Activated T-cell treated with anti-CD3 and anti-CD28 coated beads, Interleukin-2, amount 50 U/mL, for 4 hours (primary cell): ENCODE measurements at regions not wholly inside any gene's neighbourhood (a gene's known extent, or its start where the extent isn't known, plus 50 kb on each side); places are given as distances from the start of the nearest gene placed in this dataset.

Experiments
- ATAC-seq, 2 donors: fragments of 200-7000 bp; cut with Tn5 transposase; one replicate each; pipeline ENCODE4 v1.10.0; 2021
- DNase-seq: peaks from one replicate; pipeline ENCODE4 v3.0.0-alpha.2; 2020
- H3K27me3 Mint-ChIP-seq: one replicate; pipeline ENCODE4 v1.8.0; 2021; ENCODE audit warnings: low read depth, mixed read lengths
- H3K36me3 Mint-ChIP-seq: one replicate; pipeline ENCODE4 v1.8.0; 2022; ENCODE audit warnings: mixed read lengths; ENCODE audit not compliant: insufficient read depth
- H3K4me1 Mint-ChIP-seq: one replicate; pipeline ENCODE4 v1.8.0; 2021; ENCODE audit warnings: low read depth, mixed read lengths
- H3K4me3 Mint-ChIP-seq: one replicate; pipeline ENCODE4 v1.8.0; 2021; ENCODE audit warnings: mild to moderate bottlenecking, moderate library complexity, mixed read lengths
- H3K9me3 Mint-ChIP-seq: one replicate; pipeline ENCODE4 v1.8.0; 2021; ENCODE audit warnings: mixed read lengths

DNA sequence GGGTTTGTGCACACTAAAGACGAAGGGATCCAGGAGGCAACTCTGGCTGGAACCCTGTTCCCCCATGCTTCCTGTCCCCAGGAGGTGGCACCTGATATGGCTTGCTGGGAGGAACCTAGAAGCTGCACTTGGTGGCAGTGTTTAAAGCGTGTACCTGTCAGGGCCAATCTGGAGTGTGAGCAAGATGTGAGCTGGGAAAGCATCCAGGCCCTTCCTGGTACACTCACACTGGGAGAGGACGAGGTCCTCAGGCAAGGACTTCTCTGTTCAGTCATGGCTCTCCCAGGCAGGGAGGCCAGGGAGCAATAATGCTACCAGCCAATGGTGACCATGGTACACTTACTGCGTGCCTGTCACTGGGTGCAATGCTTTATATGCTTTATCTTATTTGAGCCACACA lies 130.7 kb upstream of the NECTIN1 start:
- Mint-ChIP-seq H3K4me1 (no peaks in the 10 kb centered on the region), H3K36me3 (no peaks in the 10 kb centered on the region), H3K4me3 (no peak overlapping the region), H3K9me3 (no peaks in the 10 kb centered on the region), H3K27me3 (peaks cover 27% of the 10 kb centered on the region)
- DNase-seq, result no peak
- no peak for ATAC-seq

DNA sequence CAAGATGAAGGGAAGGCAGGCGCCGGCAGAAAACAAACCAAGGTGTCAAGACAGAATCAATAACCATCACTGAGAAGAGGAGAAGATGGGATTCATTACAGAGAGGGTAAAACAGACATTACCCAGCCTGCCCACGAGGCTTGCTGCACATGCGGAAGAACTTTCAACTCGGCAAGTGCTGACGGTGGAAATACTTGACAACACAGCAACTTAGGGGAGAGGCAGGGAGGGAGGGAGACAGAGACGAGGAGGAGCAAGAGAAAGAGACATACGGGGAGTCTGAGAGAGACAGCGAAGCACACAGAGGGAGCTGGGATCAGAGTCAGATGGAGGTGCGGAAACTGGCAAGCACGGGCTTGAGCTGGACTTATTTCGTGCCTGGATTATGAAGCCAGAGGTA lies 129.3 kb upstream of the NECTIN1 start:
- no peaks in the 10 kb centered on the region for H3K9me3 Mint-ChIP-seq
- ATAC-seq (no peak), DNase-seq (no peak)
- no peak overlapping the region for H3K4me3 Mint-ChIP-seq
- no peaks in the 10 kb centered on the region for H3K36me3 Mint-ChIP-seq
- peaks cover 24% of the 10 kb centered on the region for H3K27me3 Mint-ChIP-seq
- H3K4me1 Mint-ChIP-seq, result no peaks in the 10 kb centered on the region

DNA sequence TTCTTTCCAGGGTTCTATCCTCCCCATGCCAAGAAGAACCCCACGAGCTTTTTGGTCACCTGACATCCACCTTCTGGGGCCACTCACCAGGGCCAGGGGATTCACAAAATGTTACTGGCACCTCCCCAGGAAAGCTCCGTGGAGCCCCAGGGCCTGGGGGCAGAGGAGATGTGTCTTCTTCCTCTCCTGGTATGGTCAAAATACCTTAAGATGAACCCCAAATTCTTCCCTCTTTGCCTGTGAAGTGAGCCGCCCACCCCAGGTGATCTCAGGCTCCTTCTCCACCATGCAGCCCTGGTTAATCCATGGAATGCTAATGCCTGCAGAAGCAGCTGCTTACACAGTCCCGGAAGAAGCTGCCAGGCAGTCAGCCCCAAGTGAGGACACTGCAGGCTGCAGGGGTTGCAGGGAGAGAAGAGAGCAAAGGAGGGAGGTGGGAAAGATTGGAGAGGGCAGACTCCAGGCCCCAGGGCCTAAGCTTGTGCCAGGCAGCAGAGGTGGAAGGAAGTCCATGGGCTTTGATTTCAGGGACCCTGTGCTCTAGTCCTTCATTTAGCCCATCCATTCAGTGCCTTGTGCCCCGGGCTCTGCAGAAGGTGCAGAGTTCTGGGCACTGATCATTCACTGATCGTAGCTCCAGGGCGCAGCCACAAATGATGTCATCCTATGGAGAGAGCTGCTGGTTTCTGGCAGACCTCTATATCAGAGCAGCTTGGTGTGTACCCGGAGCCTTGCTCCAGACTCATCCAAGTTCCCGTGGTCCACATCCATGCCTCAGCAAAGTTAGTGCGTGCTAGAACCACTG lies 127.9 kb upstream of the NECTIN1 start:
- ATAC-seq, result no peak
- Mint-ChIP-seq H3K36me3 (no peaks in the 10 kb centered on the region), H3K4me1 (no peaks in the 10 kb centered on the region), H3K4me3 (no peak overlapping the region), H3K27me3 (peaks cover 22% of the 10 kb centered on the region), H3K9me3 (no peaks in the 10 kb centered on the region)
- DNase-seq, result no peak

- H3K4me1 Mint-ChIP-seq, result no peaks in the 10 kb centered on the region
- no peaks in the 10 kb centered on the region for H3K9me3 Mint-ChIP-seq
- no peak for DNase-seq
- no peak for ATAC-seq
- peaks cover 17% of the 10 kb centered on the region for H3K27me3 Mint-ChIP-seq
- no peaks in the 10 kb centered on the region for H3K36me3 Mint-ChIP-seq
- H3K4me3 Mint-ChIP-seq, result no peak overlapping the region
These were observed 126.1 kb upstream of the NECTIN1 start for GRCh38 chr11:119855066-119855465.

GRCh38 chr11:119854521-119854920 lies 125.5 kb upstream of the NECTIN1 start:
- Mint-ChIP-seq H3K4me1 (no peaks in the 10 kb centered on the region), H3K9me3 (no peaks in the 10 kb centered on the region), H3K4me3 (no peak overlapping the region), H3K27me3 (peaks cover 15% of the 10 kb centered on the region), H3K36me3 (no peaks in the 10 kb centered on the region)
- no peak for ATAC-seq
- DNase-seq, result no peak

- H3K27me3 Mint-ChIP-seq, result peaks cover 15% of the 10 kb centered on the region
- no peaks in the 10 kb centered on the region for H3K9me3 Mint-ChIP-seq
- DNase-seq, result no peak
- H3K36me3 Mint-ChIP-seq, result no peaks in the 10 kb centered on the region
- H3K4me3 Mint-ChIP-seq, result no peak overlapping the region
- no peaks in the 10 kb centered on the region for H3K4me1 Mint-ChIP-seq
- no peak for ATAC-seq
These were observed 124.8 kb upstream of the NECTIN1 start for GRCh38 chr11:119853581-119854360.

DNA sequence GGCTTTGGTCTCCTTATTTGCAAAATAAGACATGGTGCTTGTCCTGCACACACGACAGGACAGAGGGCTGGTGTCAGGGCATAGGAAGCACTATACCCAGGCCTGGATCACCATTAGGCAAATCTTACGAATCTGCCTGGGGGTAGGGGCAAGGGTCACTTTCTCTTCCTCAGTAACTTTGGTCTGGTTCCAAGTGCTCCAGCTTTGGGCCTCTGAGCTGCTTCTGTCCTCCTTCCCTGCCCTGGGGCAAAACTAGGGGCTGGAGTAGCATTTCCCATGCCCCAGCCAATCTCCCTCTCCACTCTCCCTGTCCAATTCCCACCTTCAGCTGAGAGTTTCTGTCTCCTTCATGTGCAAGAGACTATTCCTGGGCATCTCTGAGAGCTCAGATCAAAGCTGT lies 123.7 kb upstream of the NECTIN1 start:
- Mint-ChIP-seq H3K27me3 (peaks cover 10% of the 10 kb centered on the region), H3K9me3 (no peaks in the 10 kb centered on the region), H3K4me1 (no peaks in the 10 kb centered on the region), H3K36me3 (no peaks in the 10 kb centered on the region), H3K4me3 (no peak overlapping the region)
- DNase-seq (no peak), ATAC-seq (no peak)

- Mint-ChIP-seq H3K4me3 (no peak overlapping the region), H3K4me1 (no peaks in the 10 kb centered on the region)
These were observed 121.9 kb upstream of the NECTIN1 start for GRCh38 chr11:119850822-119851409.

GRCh38 chr11:119849872-119850271 lies 120.9 kb upstream of the NECTIN1 start:
- DNase-seq (no peak), ATAC-seq (no peak)
- Mint-ChIP-seq H3K27me3 (peaks cover 4% of the 10 kb centered on the region), H3K36me3 (no peaks in the 10 kb centered on the region), H3K4me1 (no peaks in the 10 kb centered on the region), H3K4me3 (no peak overlapping the region), H3K9me3 (no peaks in the 10 kb centered on the region)

More at GRCh38 chr11:119850822-119851409, 121.9 kb upstream of the NECTIN1 start:
- DNase-seq, result no peak
- ATAC-seq, result no peak
- no peaks in the 10 kb centered on the region for H3K36me3 Mint-ChIP-seq
- H3K9me3 Mint-ChIP-seq, result no peaks in the 10 kb centered on the region
- peaks cover 4% of the 10 kb centered on the region for H3K27me3 Mint-ChIP-seq

DNA sequence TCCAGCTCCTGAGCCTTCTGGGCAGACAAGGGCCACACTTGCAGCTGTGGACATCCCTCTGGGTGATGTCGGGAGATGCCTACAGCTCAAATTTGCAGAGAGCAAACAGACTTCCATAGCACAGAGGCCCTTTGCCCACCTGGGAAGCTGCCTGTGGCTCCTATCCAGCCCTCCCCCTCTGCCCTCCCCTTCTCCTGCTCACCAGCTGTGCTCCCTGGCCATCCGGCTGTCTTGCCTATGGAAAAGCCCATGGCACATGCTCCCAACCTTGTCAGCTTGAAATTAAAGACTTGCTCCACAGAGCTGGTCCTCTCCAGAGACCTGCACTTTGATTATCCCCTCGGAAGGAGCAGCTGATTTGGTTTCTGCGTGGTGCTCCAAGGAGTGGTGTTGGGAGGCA lies 118.9 kb upstream of the NECTIN1 start:
- no peaks in the 10 kb centered on the region for H3K4me1 Mint-ChIP-seq

DNA sequence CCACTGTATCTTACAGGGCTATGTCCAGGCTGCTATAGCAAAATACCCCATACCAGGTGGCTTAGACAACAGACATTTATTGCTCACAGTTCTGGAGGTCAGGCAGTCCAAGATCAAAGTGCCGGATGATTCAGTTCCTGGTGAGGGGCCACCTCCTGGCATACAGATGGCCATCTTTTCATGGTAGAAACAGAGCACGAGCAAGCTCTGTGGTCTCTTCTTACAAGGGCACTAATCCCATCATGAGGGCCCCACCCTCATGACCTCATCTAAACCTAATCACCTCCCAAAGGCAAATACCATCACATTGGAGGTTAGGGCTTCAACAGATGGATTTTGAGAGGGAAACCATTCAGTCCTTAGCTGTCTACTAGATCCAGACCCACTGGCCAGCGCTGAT lies 117.4 kb upstream of the NECTIN1 start:
- no peaks in the 10 kb centered on the region for H3K36me3 Mint-ChIP-seq

More for the DNA sequence above, 118.9 kb upstream of the NECTIN1 start:
- ATAC-seq (no peak), DNase-seq (no peak)
- no peaks in the 10 kb centered on the region for H3K36me3 Mint-ChIP-seq
- no peak overlapping the region for H3K4me3 Mint-ChIP-seq
- H3K9me3 Mint-ChIP-seq, result no peaks in the 10 kb centered on the region
- H3K27me3 Mint-ChIP-seq, result peaks cover 12% of the 10 kb centered on the region

DNA sequence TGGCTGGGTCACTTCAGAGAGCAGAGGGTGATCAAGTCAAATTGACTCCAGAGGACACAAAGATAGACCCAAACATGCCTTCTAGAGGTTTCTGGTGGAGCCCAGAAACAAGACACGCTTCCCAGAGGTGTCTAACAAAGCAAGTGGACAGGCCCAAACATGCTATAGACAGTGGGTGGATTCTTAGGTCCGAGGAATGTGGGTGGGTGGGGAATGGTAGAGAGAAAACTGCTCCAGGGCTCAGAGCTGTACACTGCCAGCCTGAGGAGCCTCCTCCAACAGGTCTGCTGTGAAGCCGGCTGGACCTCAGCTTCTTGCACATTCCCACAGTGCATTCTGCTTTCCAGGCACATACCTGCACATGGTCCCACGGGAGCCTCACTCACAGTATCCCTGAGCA lies 116.8 kb upstream of the NECTIN1 start:
- Mint-ChIP-seq H3K4me3 (no peak overlapping the region), H3K36me3 (no peaks in the 10 kb centered on the region), H3K27me3 (peaks cover 14% of the 10 kb centered on the region), H3K4me1 (no peaks in the 10 kb centered on the region), H3K9me3 (no peaks in the 10 kb centered on the region)
- ATAC-seq (no peak), DNase-seq (no peak)

More for the DNA sequence above, 117.4 kb upstream of the NECTIN1 start:
- no peaks in the 10 kb centered on the region for H3K9me3 Mint-ChIP-seq
- peaks cover 14% of the 10 kb centered on the region for H3K27me3 Mint-ChIP-seq
- no peak overlapping the region for H3K4me3 Mint-ChIP-seq
- ATAC-seq (no peak), DNase-seq (no peak)
- H3K4me1 Mint-ChIP-seq, result no peaks in the 10 kb centered on the region

GRCh38 chr11:119845305-119845704 lies 116.3 kb upstream of the NECTIN1 start:
- Mint-ChIP-seq H3K36me3 (no peaks in the 10 kb centered on the region), H3K9me3 (no peaks in the 10 kb centered on the region), H3K4me3 (no peak overlapping the region), H3K27me3 (peaks cover 14% of the 10 kb centered on the region), H3K4me1 (no peaks in the 10 kb centered on the region)
- DNase-seq (no peak), ATAC-seq (no peak)

DNA sequence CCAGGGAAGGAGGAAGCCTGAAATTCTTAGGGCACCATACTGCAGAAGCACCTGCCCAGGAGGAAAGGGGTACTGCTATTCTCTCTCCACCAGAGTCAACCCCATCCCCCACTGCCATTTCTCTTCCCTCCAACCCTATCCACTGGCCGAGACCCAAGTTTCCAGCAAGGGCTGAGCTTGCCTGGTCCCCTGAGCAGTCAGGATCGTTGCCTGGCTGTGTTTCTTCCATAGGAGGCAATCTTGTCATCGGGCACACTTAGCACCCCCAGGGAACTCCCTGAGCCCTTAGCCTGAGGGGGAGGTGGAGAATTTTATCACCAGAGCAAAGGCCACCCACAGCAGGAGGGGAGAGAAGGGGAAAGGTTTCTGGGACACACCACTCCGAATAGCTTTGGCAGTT lies 115.8 kb upstream of the NECTIN1 start:
- H3K36me3 Mint-ChIP-seq, result no peaks in the 10 kb centered on the region

More for the DNA sequence above, 115.8 kb upstream of the NECTIN1 start:
- Mint-ChIP-seq H3K27me3 (peaks cover 14% of the 10 kb centered on the region), H3K4me1 (no peaks in the 10 kb centered on the region), H3K9me3 (no peaks in the 10 kb centered on the region), H3K4me3 (no peak overlapping the region)
- no peak for ATAC-seq
- DNase-seq, result no peak
